GM18502 (cell line): ENCODE measurements at regions not wholly inside any gene's neighbourhood (a gene's known extent, or its start where the extent isn't known, plus 50 kb on each side); places are given as distances from the start of the nearest gene placed in this dataset.

Source experiments
- ATAC-seq: cut with Tn5 transposase; IDR thresholded peaks from one replicate; pipeline ENCODE4 v1.9.1; 2021; ENCODE audit warnings: mild to moderate bottlenecking; ENCODE audit not compliant: unreplicated experiment, poor library complexity

- ATAC-seq = no peak
Observed at GRCh38 chr3:94256888-94257813, 194.3 kb downstream of the NSUN3 start.

- ATAC-seq = no peak
Observed at GRCh38 chr3:94258851-94259250, 196.0 kb downstream of the NSUN3 start.

GRCh38 chr3:94259291-94259690 lies 196.4 kb downstream of the NSUN3 start:
- ATAC-seq = no peak

GRCh38 chr3:94269763-94270162 lies 206.9 kb downstream of the NSUN3 start:
- no peak for ATAC-seq

- ATAC-seq = no peak
Observed at GRCh38 chr3:94272016-94272415, 209.2 kb downstream of the NSUN3 start.

GRCh38 chr3:94280958-94281357 lies 218.1 kb downstream of the NSUN3 start:
- ATAC-seq = no peak

GRCh38 chr3:94285872-94286271 lies 223.0 kb downstream of the NSUN3 start:
- ATAC-seq = peak; percentile 58

GRCh38 chr3:94291686-94292085 lies 228.8 kb downstream of the NSUN3 start:
- ATAC-seq = no peak

GRCh38 chr3:94292151-94292550 lies 229.3 kb downstream of the NSUN3 start:
- ATAC-seq = no peak

GRCh38 chr3:94293793-94294195 lies 230.9 kb downstream of the NSUN3 start:
- no peak for ATAC-seq

GRCh38 chr3:94294806-94295205 lies 231.9 kb downstream of the NSUN3 start:
- no peak for ATAC-seq

- no peak for ATAC-seq
Observed at GRCh38 chr3:94299716-94300115, 236.9 kb downstream of the NSUN3 start.

- no peak for ATAC-seq
Observed at GRCh38 chr3:94301366-94301765, 238.5 kb downstream of the NSUN3 start.

GRCh38 chr3:94303266-94303665 lies 240.4 kb downstream of the NSUN3 start:
- ATAC-seq = no peak

- no peak for ATAC-seq
Observed at GRCh38 chr3:94303897-94304296, 241.0 kb downstream of the NSUN3 start.

- ATAC-seq = no peak
Observed at GRCh38 chr3:94304954-94305353, 242.1 kb downstream of the NSUN3 start.

- ATAC-seq = no peak
Observed at GRCh38 chr3:94305835-94306611, 243.2 kb downstream of the NSUN3 start.

GRCh38 chr3:94307588-94307987 lies 244.7 kb downstream of the NSUN3 start:
- no peak for ATAC-seq

- no peak for ATAC-seq
Observed at GRCh38 chr3:94308767-94309166, 245.9 kb downstream of the NSUN3 start.

- ATAC-seq = no peak
Observed at GRCh38 chr3:94310341-94311135, 247.7 kb downstream of the NSUN3 start.

GRCh38 chr3:94311651-94312050 lies 248.8 kb downstream of the NSUN3 start:
- ATAC-seq = no peak
